KMS-11 (cell line): ENCODE measurements at regions not wholly inside any gene's neighbourhood (a gene's known extent, or its start where the extent isn't known, plus 50 kb on each side); places are given as distances from the start of the nearest gene placed in this dataset.

Experiments used
- H2AFZ ChIP-seq: fragments of 200-600 bp; sonication (generic); 2 replicates; pipeline ENCODE4 v1.6.1; 2016; ENCODE audit warnings: antibody characterized with exemption, mixed run types, low read depth
- H3K27ac ChIP-seq: fragments of 200-600 bp; sonication (generic); 2 replicates; pipeline ENCODE4 v1.6.1; 2016; ENCODE audit warnings: mild to moderate bottlenecking, mixed run types
- H3K27me3 ChIP-seq: fragments of 200-600 bp; sonication (generic); 2 replicates; pipeline ENCODE4 v1.6.1; 2017; ENCODE audit warnings: mild to moderate bottlenecking, low read depth, mixed run types, moderate library complexity; ENCODE audit not compliant: insufficient read depth
- H3K36me3 ChIP-seq: fragments of 200-600 bp; sonication (generic); 2 replicates; pipeline ENCODE4 v1.6.1; 2017; ENCODE audit warnings: mild to moderate bottlenecking, mixed run types; ENCODE audit not compliant: insufficient read depth
- H3K4me1 ChIP-seq: fragments of 200-600 bp; sonication (generic); 2 replicates; pipeline ENCODE4 v1.6.1; 2016; ENCODE audit warnings: mild to moderate bottlenecking, low read depth, mixed run types; ENCODE audit not compliant: poor library complexity, severe bottlenecking
- H3K4me2 ChIP-seq: fragments of 200-600 bp; sonication (generic); 2 replicates; pipeline ENCODE4 v1.7.0; 2016; ENCODE audit warnings: mild to moderate bottlenecking, mixed run types
- H3K4me3 ChIP-seq: fragments of 200-600 bp; sonication (generic); IDR thresholded peaks from 2 replicates; pipeline ENCODE4 v1.6.1; 2017; ENCODE audit warnings: low read depth, low read length, mixed read lengths; ENCODE audit not compliant: insufficient read depth
- H3K79me2 ChIP-seq: fragments of 200-600 bp; sonication (generic); 2 replicates; pipeline ENCODE4 v1.6.1; 2016; ENCODE audit warnings: low read depth, mixed run types; ENCODE audit not compliant: insufficient read depth
- H3K9ac ChIP-seq: fragments of 200-600 bp; sonication (generic); 2 replicates; pipeline ENCODE4 v1.6.1; 2016; ENCODE audit warnings: mild to moderate bottlenecking, mixed run types
- H4K20me1 ChIP-seq: fragments of 200-600 bp; sonication (generic); 2 replicates; pipeline ENCODE4 v1.6.1; 2016; ENCODE audit warnings: mild to moderate bottlenecking, mixed run types; ENCODE audit not compliant: insufficient read depth
- TF ChIP-seq, protein P1 (sequence below): fragments of 200-600 bp; sonication (generic); conservative IDR thresholded peaks from 2 replicates; pipeline ENCODE4 v1.6.1; 2017; ENCODE audit warnings: low read depth, mild to moderate bottlenecking, antibody characterized with exemption, low read length, moderate library complexity, mixed read lengths

DNA sequence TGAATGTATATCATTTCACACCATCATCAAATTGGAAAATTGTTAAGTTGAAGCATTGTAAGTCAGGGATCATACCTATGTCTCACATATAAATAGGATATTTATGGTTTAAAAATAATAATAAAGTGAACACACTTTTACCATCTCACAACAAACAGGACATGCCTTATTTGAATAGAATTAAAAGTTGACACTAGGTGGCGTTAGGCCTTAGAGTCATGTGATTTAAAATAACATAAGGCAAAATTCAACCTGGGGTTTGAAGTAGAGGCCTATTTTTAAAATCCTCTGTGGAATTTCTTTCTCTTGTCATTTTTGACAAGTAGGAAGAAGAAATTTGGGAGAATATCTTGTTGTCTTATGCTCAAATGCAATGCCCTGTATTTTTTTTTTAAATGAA is 184.7 kb upstream of the PCDH15 start:
- Histone ChIP-seq H3K4me1 (peaks cover 23% of the 10 kb centered on the region), H3K9ac (no peak overlapping the region), H3K27ac (no peak overlapping the region), H3K4me3 (no peak overlapping the region), H4K20me1 (no peaks in the 10 kb centered on the region), H3K79me2 (no peaks in the 10 kb centered on the region), H3K27me3 (no peaks in the 10 kb centered on the region), H3K36me3 (no peaks in the 10 kb centered on the region), H3K4me2 (peak overlapping the region; percentile 11; the same call in 1 of the 2 replicates), H2AFZ (no peak overlapping the region)
- TF ChIP-seq, protein P1, sequence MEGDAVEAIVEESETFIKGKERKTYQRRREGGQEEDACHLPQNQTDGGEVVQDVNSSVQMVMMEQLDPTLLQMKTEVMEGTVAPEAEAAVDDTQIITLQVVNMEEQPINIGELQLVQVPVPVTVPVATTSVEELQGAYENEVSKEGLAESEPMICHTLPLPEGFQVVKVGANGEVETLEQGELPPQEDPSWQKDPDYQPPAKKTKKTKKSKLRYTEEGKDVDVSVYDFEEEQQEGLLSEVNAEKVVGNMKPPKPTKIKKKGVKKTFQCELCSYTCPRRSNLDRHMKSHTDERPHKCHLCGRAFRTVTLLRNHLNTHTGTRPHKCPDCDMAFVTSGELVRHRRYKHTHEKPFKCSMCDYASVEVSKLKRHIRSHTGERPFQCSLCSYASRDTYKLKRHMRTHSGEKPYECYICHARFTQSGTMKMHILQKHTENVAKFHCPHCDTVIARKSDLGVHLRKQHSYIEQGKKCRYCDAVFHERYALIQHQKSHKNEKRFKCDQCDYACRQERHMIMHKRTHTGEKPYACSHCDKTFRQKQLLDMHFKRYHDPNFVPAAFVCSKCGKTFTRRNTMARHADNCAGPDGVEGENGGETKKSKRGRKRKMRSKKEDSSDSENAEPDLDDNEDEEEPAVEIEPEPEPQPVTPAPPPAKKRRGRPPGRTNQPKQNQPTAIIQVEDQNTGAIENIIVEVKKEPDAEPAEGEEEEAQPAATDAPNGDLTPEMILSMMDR = peak; percentile 64

DNA sequence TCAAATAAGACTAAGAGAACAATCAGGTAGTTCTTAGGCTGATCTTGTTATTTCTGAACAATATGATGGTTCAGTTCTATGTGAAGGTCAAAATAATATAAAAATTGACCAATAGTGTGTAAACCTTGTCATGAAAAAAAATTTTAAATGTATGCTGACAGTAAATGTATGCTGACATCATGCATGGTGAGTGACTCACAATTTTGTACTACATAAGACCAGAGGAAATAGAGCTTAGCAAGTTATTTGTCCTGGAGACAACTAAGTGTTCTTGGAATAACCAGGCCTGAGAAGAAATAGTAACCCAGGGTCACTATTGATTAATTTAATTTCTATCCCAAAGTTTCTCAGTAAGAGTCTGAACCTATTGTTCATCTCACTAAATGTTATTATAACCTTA is 182.2 kb upstream of the PCDH15 start:
- no peak overlapping the region for H3K9ac ChIP-seq
- no peak overlapping the region for H2AFZ ChIP-seq
- peaks cover 13% of the 10 kb centered on the region for H3K4me1 ChIP-seq
- no peak overlapping the region for H3K27ac ChIP-seq
- H3K36me3 ChIP-seq = no peaks in the 10 kb centered on the region
- H3K4me2 ChIP-seq = no peak overlapping the region
- no peaks in the 10 kb centered on the region for H3K27me3 ChIP-seq
- no peaks in the 10 kb centered on the region for H3K79me2 ChIP-seq
- TF ChIP-seq, protein P1 = no peak
- no peaks in the 10 kb centered on the region for H4K20me1 ChIP-seq
- H3K4me3 ChIP-seq = no peak overlapping the region

DNA sequence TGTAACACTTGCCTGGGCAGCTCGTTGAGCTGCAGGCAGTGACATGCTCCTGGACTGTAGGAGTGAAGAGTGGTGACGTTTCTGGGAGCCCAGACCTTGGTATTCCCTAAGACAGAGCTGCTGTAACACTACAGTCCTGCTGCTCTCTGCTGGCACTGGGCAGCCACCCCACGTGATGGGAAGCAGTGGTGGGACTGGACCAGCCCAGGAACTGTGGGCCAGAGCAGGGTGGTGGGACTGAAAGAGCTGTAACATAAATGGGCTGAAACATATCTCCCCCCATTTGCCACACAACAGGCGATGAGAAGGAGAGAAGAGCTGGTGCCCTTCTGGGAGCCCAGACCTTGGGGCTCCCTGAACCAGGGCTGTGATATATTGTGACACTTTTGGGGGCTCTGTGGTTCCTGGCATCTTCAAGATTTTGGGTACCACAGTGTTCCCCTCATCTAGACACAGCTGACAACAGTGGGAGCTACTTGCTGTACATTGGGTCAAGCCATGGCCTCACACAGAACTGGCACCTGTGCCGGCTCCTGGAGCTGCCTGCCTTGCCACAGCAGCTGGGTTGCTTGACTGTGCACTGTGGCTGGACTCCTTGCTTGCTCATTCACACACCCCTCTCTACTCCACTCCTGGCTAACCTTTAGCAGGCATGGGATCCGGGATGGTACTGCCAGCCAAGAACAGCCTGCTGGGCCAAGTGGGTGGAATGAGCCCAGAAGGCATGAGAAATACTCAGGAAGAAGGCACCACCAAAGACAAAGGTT is 161.3 kb upstream of the PCDH15 start:
- H3K4me3 ChIP-seq = no peak overlapping the region
- no peaks in the 10 kb centered on the region for H3K27me3 ChIP-seq
- no peaks in the 10 kb centered on the region for H3K79me2 ChIP-seq
- H2AFZ ChIP-seq = no peak overlapping the region
- no peaks in the 10 kb centered on the region for H4K20me1 ChIP-seq
- TF ChIP-seq, protein P1 = no peak
- no peak overlapping the region for H3K9ac ChIP-seq
- no peak overlapping the region for H3K27ac ChIP-seq
- no peak overlapping the region for H3K4me2 ChIP-seq
- H3K4me1 ChIP-seq = no peaks in the 10 kb centered on the region
- H3K36me3 ChIP-seq = no peaks in the 10 kb centered on the region

DNA sequence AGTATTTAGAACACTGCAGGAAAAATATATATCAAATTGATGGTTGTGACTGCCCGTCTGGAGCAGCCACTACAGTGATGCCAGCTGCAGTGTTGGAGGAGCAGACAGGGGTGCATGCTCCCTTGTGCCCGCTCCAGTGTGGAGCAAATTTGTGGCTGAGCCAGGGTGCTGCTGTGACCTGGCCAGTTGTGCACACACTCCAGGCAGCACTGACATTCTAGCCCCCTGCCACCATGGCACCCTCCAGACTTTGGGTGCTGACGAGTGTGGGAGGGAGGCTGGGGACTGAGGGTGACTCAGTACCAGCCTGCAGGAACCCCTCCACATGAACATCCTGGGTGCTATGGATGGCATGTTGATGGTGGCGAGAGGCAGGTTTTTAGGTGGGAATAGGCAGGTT is 160.0 kb upstream of the PCDH15 start:
- Histone ChIP-seq H3K36me3 (no peaks in the 10 kb centered on the region), H3K4me2 (no peak overlapping the region), H3K4me3 (no peak overlapping the region), H4K20me1 (no peaks in the 10 kb centered on the region), H3K9ac (no peak overlapping the region), H3K79me2 (no peaks in the 10 kb centered on the region), H2AFZ (no peak overlapping the region), H3K27me3 (no peaks in the 10 kb centered on the region), H3K27ac (no peak overlapping the region), H3K4me1 (no peaks in the 10 kb centered on the region)
- TF ChIP-seq, protein P1 = no peak
